Fibroblast of lung (primary cell): ENCODE measurements at regions not wholly inside any gene's neighbourhood (a gene's known extent, or its start where the extent isn't known, plus 50 kb on each side); places are given as distances from the start of the nearest gene placed in this dataset.

Experiments used
- DNase-seq, 2 donors: peaks; one replicate each; pipeline versions ENCODE4 v3.0.0 to v3.0.0-alpha.2; 2010; ENCODE audit warnings: low read depth in 2 of 2
- H2AFZ ChIP-seq: 2 replicates; pipeline ENCODE4 v1.5.1; 2012; ENCODE audit warnings: low read length, control low read depth, inconsistent platforms
- H3K27ac ChIP-seq: 2 replicates; pipeline ENCODE4 v1.5.1; 2011; ENCODE audit warnings: low read length, control low read depth; ENCODE audit not compliant: insufficient read depth
- H3K27me3 ChIP-seq: 2 replicates; pipeline ENCODE4 v1.5.1; 2011; ENCODE audit warnings: mild to moderate bottlenecking, low read length; ENCODE audit not compliant: control insufficient read depth, insufficient read depth
- H3K36me3 ChIP-seq: 2 replicates; pipeline ENCODE4 v1.5.1; 2011; ENCODE audit warnings: low read length; ENCODE audit not compliant: control insufficient read depth, insufficient read depth
- H3K4me1 ChIP-seq: 2 replicates; pipeline ENCODE4 v1.5.1; 2011; ENCODE audit warnings: low read length; ENCODE audit not compliant: control insufficient read depth, insufficient read depth; ENCODE audit errors: extremely low read depth
- H3K4me2 ChIP-seq: 2 replicates; pipeline ENCODE4 v1.5.1; 2011; ENCODE audit warnings: low read length, control low read depth; ENCODE audit not compliant: insufficient read depth; ENCODE audit errors: extremely low read depth
- H3K4me3 ChIP-seq, 4 experiments: fragments of 200-600 bp in 1 of 4; sonication (generic) in 1 of 4; replicated peaks in 1 of 4; 2 replicates each; pipeline ENCODE4 v1.5.1; 2011 to 2016; ENCODE audit warnings: low read length in 4 of 4, low read depth in 3 of 4, mild to moderate bottlenecking in 3 of 4, control low read depth in 2 of 4, inconsistent platforms in 1 of 4, mixed read lengths in 1 of 4; ENCODE audit not compliant: insufficient read depth in 1 of 4; ENCODE audit errors: control extremely low read depth in 1 of 4
- H3K79me2 ChIP-seq: 2 replicates; pipeline ENCODE4 v1.5.1; 2012; ENCODE audit warnings: mild to moderate bottlenecking, low read length, inconsistent platforms; ENCODE audit not compliant: control insufficient read depth, insufficient read depth
- H3K9ac ChIP-seq: 2 replicates; pipeline ENCODE4 v1.5.1; 2011; ENCODE audit warnings: mild to moderate bottlenecking, low read length, control low read depth; ENCODE audit not compliant: insufficient read depth
- H3K9me3 ChIP-seq: 2 replicates; pipeline ENCODE4 v1.5.1; 2012; ENCODE audit warnings: low read depth, low read length; ENCODE audit not compliant: control insufficient read depth, insufficient read depth
- H4K20me1 ChIP-seq: 2 replicates; pipeline ENCODE4 v1.5.1; 2011; ENCODE audit warnings: low read length; ENCODE audit not compliant: control insufficient read depth, insufficient read depth; ENCODE audit errors: extremely low read depth
- CTCF ChIP-seq, 2 donors: IDR thresholded peaks in 1 of 2; conservative IDR thresholded peaks in 1 of 2; 1 replicate in 1 of 2; 2 replicates in 1 of 2; pipeline ENCODE4 v1.5.1; 2011 to 2012; ENCODE audit warnings: low read length in 2 of 2, control low read depth in 1 of 2, inconsistent platforms in 1 of 2, low read depth in 1 of 2, mild to moderate bottlenecking in 1 of 2
- EZH2 ChIP-seq: IDR thresholded peaks from 2 replicates; pipeline ENCODE4 v1.5.1; 2012; ENCODE audit warnings: low read length, control low read depth, mild to moderate bottlenecking; ENCODE audit errors: missing control alignments

GRCh38 chr6:122207061-122207460 lies 192.4 kb upstream of the HSF2 start:
- no peaks in the 10 kb centered on the region for H3K4me1 ChIP-seq
- TF ChIP-seq EZH2 (no peak), CTCF (conservative IDR thresholded peaks at IDR 0.05 in 1 of 2, IDR thresholded peaks at IDR 0.05 in 1 of 2; ENCODE audit: low read depth in 1 of 2, low read length in 2 of 2) (no peak)
- no peak overlapping the region for H3K4me2 ChIP-seq
- no peaks in the 10 kb centered on the region for H3K27me3 ChIP-seq
- H3K9ac ChIP-seq: no peak overlapping the region
- H3K79me2 ChIP-seq: no peaks in the 10 kb centered on the region
- no peak for DNase-seq
- no peaks in the 10 kb centered on the region for H4K20me1 ChIP-seq
- no peak overlapping the region for H3K4me3 ChIP-seq
- H2AFZ ChIP-seq: no peak overlapping the region
- no peak overlapping the region for H3K27ac ChIP-seq
- H3K9me3 ChIP-seq: no peaks in the 10 kb centered on the region
- H3K36me3 ChIP-seq: no peaks in the 10 kb centered on the region

GRCh38 chr6:122207794-122208193 lies 191.7 kb upstream of the HSF2 start:
- Histone ChIP-seq H3K9ac (no peak overlapping the region), H3K79me2 (no peaks in the 10 kb centered on the region), H3K27me3 (no peaks in the 10 kb centered on the region), H4K20me1 (no peaks in the 10 kb centered on the region), H2AFZ (no peak overlapping the region), H3K4me3 (no peak overlapping the region), H3K4me2 (no peak overlapping the region), H3K27ac (no peak overlapping the region), H3K9me3 (no peaks in the 10 kb centered on the region), H3K4me1 (no peaks in the 10 kb centered on the region), H3K36me3 (no peaks in the 10 kb centered on the region)
- DNase-seq: peak; percentile 2 to 56
- TF ChIP-seq EZH2 (no peak), CTCF (conservative IDR thresholded peaks at IDR 0.05 in 1 of 2, IDR thresholded peaks at IDR 0.05 in 1 of 2; ENCODE audit: low read depth in 1 of 2, low read length in 2 of 2) (no peak)

- Histone ChIP-seq H3K4me3 (no peak overlapping the region), H3K9ac (no peak overlapping the region), H3K27ac (no peak overlapping the region), H3K4me2 (no peak overlapping the region), H3K79me2 (no peaks in the 10 kb centered on the region), H4K20me1 (no peaks in the 10 kb centered on the region), H2AFZ (no peak overlapping the region), H3K9me3 (no peaks in the 10 kb centered on the region), H3K36me3 (no peaks in the 10 kb centered on the region), H3K4me1 (no peaks in the 10 kb centered on the region), H3K27me3 (no peaks in the 10 kb centered on the region)
- no peak for DNase-seq
- TF ChIP-seq CTCF (conservative IDR thresholded peaks at IDR 0.05 in 1 of 2, IDR thresholded peaks at IDR 0.05 in 1 of 2; ENCODE audit: low read depth in 1 of 2, low read length in 2 of 2) (no peak), EZH2 (no peak)
These were observed 184.7 kb upstream of the HSF2 start for GRCh38 chr6:122214605-122215318.
